B cell (primary cell): ENCODE measurements at regions not wholly inside any gene's neighbourhood (a gene's known extent, or its start where the extent isn't known, plus 50 kb on each side); places are given as distances from the start of the nearest gene placed in this dataset.

Experiments
- EZH2 ChIP-seq: IDR thresholded peaks from 2 replicates; pipeline ENCODE4 v1.6.1; 2012; ENCODE audit warnings: borderline replicate concordance, low read depth, mild to moderate bottlenecking, moderate library complexity, low read length; ENCODE audit not compliant: insufficient read depth, poor library complexity, severe bottlenecking
- TF ChIP-seq, protein P1 (sequence below): fragments of 200-600 bp; IDR thresholded peaks from one replicate; pipeline ENCODE4 v1.8.0; 2022; ENCODE audit warnings: antibody characterized with exemption, mild to moderate bottlenecking

DNA sequence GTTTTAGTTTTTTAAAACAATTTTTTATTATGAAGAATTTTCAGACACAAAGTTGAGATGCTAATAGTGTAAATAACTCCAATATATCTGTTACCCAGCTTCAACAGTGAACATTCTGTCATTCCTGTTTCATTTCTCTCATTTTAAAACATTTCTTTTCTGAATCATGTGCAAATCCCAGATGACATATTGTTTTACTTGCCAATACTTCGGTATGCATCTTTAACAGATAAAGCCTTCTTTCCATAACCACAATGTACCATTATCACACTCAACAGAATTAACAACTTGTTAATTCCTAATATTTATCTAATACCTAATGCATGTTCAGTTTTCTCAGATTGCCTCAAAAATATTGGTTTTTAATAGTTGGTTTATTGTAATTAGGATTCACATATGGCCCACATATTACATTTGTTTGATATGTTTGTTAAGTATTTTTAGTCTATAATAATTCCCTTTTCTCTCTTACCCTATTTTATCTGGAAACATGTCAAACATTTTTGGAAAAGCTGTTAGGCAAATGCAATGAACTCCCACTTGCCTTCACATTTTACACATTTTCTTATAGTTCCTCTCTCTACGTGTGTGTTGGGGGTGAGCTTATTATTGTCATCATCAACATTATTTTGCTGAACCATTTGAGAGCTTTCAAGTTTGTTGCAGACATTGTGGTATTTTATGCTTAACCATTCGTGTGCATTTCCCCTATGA is 58.7 kb upstream of the ANKRD55 start:
- TF ChIP-seq, protein P1, sequence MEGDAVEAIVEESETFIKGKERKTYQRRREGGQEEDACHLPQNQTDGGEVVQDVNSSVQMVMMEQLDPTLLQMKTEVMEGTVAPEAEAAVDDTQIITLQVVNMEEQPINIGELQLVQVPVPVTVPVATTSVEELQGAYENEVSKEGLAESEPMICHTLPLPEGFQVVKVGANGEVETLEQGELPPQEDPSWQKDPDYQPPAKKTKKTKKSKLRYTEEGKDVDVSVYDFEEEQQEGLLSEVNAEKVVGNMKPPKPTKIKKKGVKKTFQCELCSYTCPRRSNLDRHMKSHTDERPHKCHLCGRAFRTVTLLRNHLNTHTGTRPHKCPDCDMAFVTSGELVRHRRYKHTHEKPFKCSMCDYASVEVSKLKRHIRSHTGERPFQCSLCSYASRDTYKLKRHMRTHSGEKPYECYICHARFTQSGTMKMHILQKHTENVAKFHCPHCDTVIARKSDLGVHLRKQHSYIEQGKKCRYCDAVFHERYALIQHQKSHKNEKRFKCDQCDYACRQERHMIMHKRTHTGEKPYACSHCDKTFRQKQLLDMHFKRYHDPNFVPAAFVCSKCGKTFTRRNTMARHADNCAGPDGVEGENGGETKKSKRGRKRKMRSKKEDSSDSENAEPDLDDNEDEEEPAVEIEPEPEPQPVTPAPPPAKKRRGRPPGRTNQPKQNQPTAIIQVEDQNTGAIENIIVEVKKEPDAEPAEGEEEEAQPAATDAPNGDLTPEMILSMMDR, result no peak
- no peak for TF ChIP-seq EZH2
